ENCODE measurements at regions not wholly inside any gene's neighbourhood (a gene's known extent, or its start where the extent isn't known, plus 50 kb on each side); places are given as distances from the start of the nearest gene placed in this dataset.

GRCh38 chrX:151510203-151510602 is 53.3 kb upstream of the PASD1 start:
- no peak for TF ChIP-seq CTCF (IDR thresholded peaks at IDR 0.05; ENCODE audit: low read length)
- no peak for TF ChIP-seq EZH2 (optimal IDR thresholded peaks at IDR 0.05; ENCODE audit: low read depth, low read length)

Data from MM.1S (cell line).